BE2C (cell line): ENCODE measurements at regions not wholly inside any gene's neighbourhood (a gene's known extent, or its start where the extent isn't known, plus 50 kb on each side); places are given as distances from the start of the nearest gene placed in this dataset.

ENCODE experiments used
- DNase-seq: peaks from one replicate; pipeline ENCODE4 v3.0.0-alpha.2; 2020
- H3K27me3 ChIP-seq: fragments of 250-450 bp; sonication (Bioruptor Pico); 2 replicates; pipeline ENCODE4 v1.5.1; 2020; ENCODE audit warnings: mild to moderate bottlenecking
- H3K36me3 ChIP-seq: fragments of 250-450 bp; sonication (Bioruptor Pico); 2 replicates; pipeline ENCODE4 v1.5.1; 2020; ENCODE audit warnings: mild to moderate bottlenecking
- H3K4me1 ChIP-seq: fragments of 250-450 bp; sonication (Bioruptor Pico); 2 replicates; pipeline ENCODE4 v1.5.1; 2020
- H3K4me3 ChIP-seq: 2 replicates; pipeline ENCODE4 v1.5.1; 2011; ENCODE audit warnings: low read depth, low read length
- H3K9me3 ChIP-seq: fragments of 250-450 bp; sonication (Bioruptor Pico); 2 replicates; pipeline ENCODE4 v1.5.1; 2020
- TF ChIP-seq, protein P1 (sequence below): IDR thresholded peaks from 2 replicates; pipeline ENCODE4 v1.5.1; 2012; ENCODE audit warnings: mild to moderate bottlenecking, low read depth, low read length

GRCh38 chr3:159629329-159630084, 359.1 kb upstream of the IL12A start:
- no peak for DNase-seq
- TF ChIP-seq, protein P1, sequence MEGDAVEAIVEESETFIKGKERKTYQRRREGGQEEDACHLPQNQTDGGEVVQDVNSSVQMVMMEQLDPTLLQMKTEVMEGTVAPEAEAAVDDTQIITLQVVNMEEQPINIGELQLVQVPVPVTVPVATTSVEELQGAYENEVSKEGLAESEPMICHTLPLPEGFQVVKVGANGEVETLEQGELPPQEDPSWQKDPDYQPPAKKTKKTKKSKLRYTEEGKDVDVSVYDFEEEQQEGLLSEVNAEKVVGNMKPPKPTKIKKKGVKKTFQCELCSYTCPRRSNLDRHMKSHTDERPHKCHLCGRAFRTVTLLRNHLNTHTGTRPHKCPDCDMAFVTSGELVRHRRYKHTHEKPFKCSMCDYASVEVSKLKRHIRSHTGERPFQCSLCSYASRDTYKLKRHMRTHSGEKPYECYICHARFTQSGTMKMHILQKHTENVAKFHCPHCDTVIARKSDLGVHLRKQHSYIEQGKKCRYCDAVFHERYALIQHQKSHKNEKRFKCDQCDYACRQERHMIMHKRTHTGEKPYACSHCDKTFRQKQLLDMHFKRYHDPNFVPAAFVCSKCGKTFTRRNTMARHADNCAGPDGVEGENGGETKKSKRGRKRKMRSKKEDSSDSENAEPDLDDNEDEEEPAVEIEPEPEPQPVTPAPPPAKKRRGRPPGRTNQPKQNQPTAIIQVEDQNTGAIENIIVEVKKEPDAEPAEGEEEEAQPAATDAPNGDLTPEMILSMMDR: no peak
- Histone ChIP-seq H3K36me3 (no peaks in the 10 kb centered on the region), H3K9me3 (no peaks in the 10 kb centered on the region), H3K27me3 (0 out of 2 replicates have a peak, but pooled peaks cover 3% of the 10 kb centered on the region), H3K4me3 (no peak overlapping the region), H3K4me1 (no peaks in the 10 kb centered on the region)

DNA sequence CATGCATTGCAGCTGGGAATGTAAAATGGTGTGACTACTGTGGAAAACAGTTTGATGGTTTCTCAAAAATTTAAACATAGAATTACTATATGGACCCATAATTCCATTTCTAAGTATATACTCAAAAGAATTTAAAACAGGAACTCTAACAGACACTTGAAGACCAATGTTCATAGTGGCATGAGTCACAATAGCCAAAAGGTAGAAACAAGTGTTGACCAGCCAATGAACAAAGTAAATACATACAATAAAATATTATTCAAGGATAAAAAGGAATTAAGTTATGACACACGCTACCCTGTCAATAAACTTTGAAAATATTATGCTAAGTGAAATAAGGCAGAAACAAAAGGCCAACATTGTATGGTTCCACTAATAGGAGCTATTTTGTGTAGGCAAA, 357.4 kb upstream of the IL12A start:
- Histone ChIP-seq H3K36me3 (no peaks in the 10 kb centered on the region), H3K4me3 (no peak overlapping the region), H3K9me3 (no peaks in the 10 kb centered on the region), H3K27me3 (0 out of 2 replicates have a peak, but pooled peaks cover 3% of the 10 kb centered on the region), H3K4me1 (no peaks in the 10 kb centered on the region)
- no peak for DNase-seq
- TF ChIP-seq, protein P1: no peak

DNA sequence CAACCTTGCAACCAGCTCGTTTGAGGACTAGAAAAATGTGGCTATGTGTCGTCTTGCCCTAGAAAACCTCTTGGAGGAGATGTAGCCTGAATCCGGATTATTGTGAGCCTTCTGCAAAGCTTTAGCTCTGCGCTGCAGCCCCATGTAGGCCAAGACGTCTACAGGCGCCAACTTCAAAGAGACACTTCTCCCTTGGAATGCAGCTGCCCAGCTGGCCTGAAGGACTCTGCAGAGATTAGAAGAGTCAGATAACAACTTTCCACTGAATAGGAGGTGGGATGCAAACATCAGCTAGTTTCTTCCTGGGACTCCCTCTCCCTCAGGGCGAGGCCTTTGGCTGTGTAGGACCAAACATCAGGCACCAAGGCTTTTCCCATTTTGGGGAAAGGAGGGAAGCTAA, 356.5 kb upstream of the IL12A start:
- Histone ChIP-seq H3K4me1 (no peaks in the 10 kb centered on the region), H3K9me3 (no peaks in the 10 kb centered on the region), H3K27me3 (0 out of 2 replicates have a peak, but pooled peaks cover 3% of the 10 kb centered on the region), H3K36me3 (no peaks in the 10 kb centered on the region), H3K4me3 (no peak overlapping the region)
- DNase-seq: no peak
- TF ChIP-seq, protein P1: no peak

DNA sequence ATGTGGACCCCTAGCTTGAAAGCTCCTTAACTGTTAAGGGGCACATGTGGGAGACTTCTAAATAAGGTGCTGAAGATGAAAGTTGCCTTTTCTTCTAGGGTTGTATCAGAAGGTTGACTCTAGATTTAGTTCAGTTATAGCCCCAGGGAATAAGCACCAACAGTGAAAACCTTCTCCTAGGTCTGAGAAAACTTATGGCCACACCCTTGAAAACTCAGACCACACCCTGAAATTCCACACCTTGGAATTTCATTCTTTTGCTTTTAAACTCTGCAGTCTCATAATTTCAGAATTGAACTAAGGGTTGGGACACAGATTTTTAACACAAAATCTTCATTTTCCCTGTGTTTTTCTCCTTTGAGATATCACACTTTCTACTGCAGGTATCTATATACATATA, 355.8 kb upstream of the IL12A start:
- DNase-seq: no peak
- Histone ChIP-seq H3K4me1 (no peaks in the 10 kb centered on the region), H3K9me3 (no peaks in the 10 kb centered on the region), H3K36me3 (no peaks in the 10 kb centered on the region), H3K4me3 (no peak overlapping the region), H3K27me3 (0 out of 2 replicates have a peak, but pooled peaks cover under 1% of the 10 kb centered on the region)
- TF ChIP-seq, protein P1: no peak

DNA sequence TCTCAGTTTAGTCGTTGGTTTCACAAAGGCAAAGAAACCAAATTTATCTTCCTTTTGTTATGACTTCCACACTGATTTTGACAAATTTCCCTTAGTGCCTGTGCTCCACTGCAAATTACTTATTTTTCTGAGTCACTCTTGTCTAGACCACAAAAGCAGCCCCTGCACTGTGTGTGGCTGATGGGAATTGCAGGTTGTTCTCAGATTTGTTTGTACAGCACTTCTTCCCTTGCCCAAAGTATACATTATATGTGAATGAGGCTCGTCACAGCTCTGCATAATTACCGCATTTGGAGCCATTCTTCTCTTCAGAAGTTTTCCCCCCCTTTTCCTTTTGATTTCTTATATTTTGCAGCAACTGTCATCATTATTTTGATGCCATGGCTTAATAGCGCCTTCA, 354.2 kb upstream of the IL12A start:
- TF ChIP-seq, protein P1: no peak
- H3K9me3 ChIP-seq: no peaks in the 10 kb centered on the region
- no peak overlapping the region for H3K4me3 ChIP-seq
- no peaks in the 10 kb centered on the region for H3K36me3 ChIP-seq
- no peak for DNase-seq
- H3K4me1 ChIP-seq: no peaks in the 10 kb centered on the region
- no peaks in the 10 kb centered on the region for H3K27me3 ChIP-seq

GRCh38 chr3:159635047-159635641, 353.5 kb upstream of the IL12A start:
- Histone ChIP-seq H3K27me3 (no peaks in the 10 kb centered on the region), H3K4me1 (no peaks in the 10 kb centered on the region), H3K9me3 (no peaks in the 10 kb centered on the region), H3K4me3 (no peak overlapping the region), H3K36me3 (no peaks in the 10 kb centered on the region)
- no peak for DNase-seq
- TF ChIP-seq, protein P1: no peak
